GM10248 (cell line): ENCODE measurements at regions not wholly inside any gene's neighbourhood (a gene's known extent, or its start where the extent isn't known, plus 50 kb on each side); places are given as distances from the start of the nearest gene placed in this dataset.

Experiments used
- CTCF ChIA-PET: fragments of 300-600 bp; sonication (Branson Sonifier 250); formaldehyde crosslinking; extraction: SDS; loops from one replicate; lab custom pipeline; 2021; ENCODE audit warnings: antibody characterized with exemption; lab: Yijun Ruan, JAX
- POLR2A ChIA-PET: fragments of 350-650 bp; sonication (Branson Sonifier 250); formaldehyde crosslinking; extraction: SDS; loops from one replicate; lab custom pipeline; 2020; ENCODE audit warnings: antibody characterized with exemption; lab: Yijun Ruan, JAX
- DNase-seq: peaks from one replicate; pipeline ENCODE4 v3.0.0; 2012; ENCODE audit errors: extremely low spot score
- CTCF ChIP-seq: IDR thresholded peaks from 2 replicates; pipeline ENCODE4 v1.5.1; 2012; ENCODE audit warnings: mild to moderate bottlenecking, low read depth; ENCODE audit errors: extremely low read depth, missing control alignments, control extremely low read depth

GRCh38 chr9:23413541-23413940 is 412.5 kb downstream of the ELAVL2 start:
- ChIA-PET CTCF (no interaction called here), POLR2A (no interaction called here)
- no peak for TF ChIP-seq CTCF
- DNase-seq: no peak

DNA sequence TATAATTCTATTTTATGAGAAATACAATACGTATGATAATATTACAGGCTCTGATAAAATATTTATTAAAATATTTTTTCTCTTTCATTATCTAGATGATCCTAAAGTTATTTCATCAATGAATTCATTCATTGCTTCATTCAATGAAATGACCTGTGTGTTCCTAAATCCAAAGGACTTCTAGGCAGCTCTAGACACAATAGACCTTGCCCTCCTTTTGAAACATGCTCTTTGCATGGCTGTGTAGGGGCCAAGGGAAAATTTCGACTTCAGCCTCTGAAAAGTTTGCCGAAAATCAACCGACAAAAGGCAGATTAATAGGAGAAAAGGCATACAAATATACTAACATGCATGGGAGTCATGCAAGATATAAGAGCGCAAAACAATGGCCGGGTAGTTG is 402.0 kb downstream of the ELAVL2 start:
- POLR2A ChIA-PET: no interaction called here
- CTCF ChIA-PET: no interaction called here
- no peak for TF ChIP-seq CTCF
- DNase-seq: no peak

- ChIA-PET POLR2A (no interaction called here), CTCF (no interaction called here)
- DNase-seq: no peak
- no peak for TF ChIP-seq CTCF
These were observed 399.9 kb downstream of the ELAVL2 start for GRCh38 chr9:23426144-23426543.

DNA sequence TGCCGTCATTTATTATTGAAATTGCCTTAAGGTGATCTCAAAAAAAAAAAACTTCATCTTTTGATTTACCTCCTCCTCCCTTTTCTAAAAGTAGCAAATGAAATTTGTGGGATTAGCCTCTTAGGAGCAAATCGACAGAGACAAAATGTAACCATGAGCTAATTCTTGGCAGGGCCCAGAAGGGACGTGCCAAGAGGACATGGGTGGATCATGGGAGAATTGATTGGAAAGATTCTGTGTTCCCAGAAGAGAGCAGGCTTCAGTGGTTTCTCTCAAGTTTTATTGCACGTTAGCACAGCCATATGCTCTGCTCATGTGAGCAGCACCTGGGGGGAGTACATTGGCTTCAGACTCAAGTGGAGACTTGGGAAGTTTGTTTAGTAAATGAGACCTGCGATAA is 394.6 kb downstream of the ELAVL2 start:
- ChIA-PET POLR2A (no interaction called here), CTCF (no interaction called here)
- TF ChIP-seq CTCF: no peak
- no peak for DNase-seq

DNA sequence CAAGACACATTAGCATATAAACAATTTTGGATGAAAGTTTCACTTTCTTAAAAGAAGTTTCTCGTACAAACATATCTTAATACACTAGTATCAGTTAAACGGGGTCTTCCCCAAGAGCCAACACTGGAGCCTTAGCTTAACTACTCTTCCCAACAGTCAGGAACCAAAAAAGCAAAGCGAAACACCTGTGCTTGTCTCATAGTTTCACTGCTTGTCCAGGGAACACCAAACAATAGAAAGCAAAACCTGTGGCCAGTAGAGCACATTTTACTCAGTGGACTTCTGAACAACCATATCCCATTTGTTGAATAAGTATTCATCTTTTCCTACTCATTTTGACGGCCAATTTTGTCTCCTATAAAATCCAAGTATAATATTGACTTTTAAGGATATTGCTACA is 391.4 kb downstream of the ELAVL2 start:
- CTCF ChIA-PET: no interaction called here

DNA sequence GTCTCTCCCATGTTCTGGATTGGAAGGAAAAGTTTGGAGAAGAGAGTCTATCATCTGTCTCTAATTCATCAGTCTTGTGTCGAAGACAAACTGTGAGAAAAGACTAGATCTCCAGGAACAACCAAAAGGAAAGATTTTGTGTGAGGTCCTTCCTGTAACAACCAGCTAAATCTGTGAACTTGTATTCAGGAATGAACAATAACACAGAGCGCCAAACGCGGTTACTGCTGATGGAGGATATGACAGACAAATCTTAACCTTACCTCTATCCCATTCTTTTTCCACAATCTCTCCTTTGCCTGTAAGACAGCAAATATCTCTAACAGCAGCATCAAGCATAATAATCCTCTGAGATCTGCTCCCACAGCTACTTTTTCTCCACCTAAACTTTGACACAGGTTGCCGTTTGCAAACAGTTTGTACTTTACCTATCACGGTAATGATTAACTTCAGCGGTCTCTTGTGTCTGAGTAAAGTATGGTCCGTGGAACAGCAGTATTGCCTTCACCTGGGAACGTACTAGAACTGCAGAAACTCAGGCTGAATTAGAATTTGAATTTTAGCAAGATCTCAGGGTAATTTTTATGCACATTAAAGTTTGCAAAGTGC is 387.6 kb downstream of the ELAVL2 start:
- POLR2A ChIA-PET: no interaction called here

More for the DNA sequence above, 391.4 kb downstream of the ELAVL2 start:
- no peak for TF ChIP-seq CTCF
- DNase-seq: no peak
- POLR2A ChIA-PET: no interaction called here

More for the DNA sequence above, 387.6 kb downstream of the ELAVL2 start:
- no peak for DNase-seq
- TF ChIP-seq CTCF: no peak
- CTCF ChIA-PET: interaction anchor here (0.9 to 2.4 kb wide), 3 partner anchors 10 to 24 kb away, joined by 3 to 7 read pairs (median 3); no protein-coding TSS in a partner anchor
